DMS153 treated with DMSO at 0.1 percent for 48 hours (cell line): ENCODE measurements at regions not wholly inside any gene's neighbourhood (a gene's known extent, or its start where the extent isn't known, plus 50 kb on each side); places are given as distances from the start of the nearest gene placed in this dataset.
"Not testable (repeated sequence)": the region's sequence is repeated elsewhere in the genome, so short reads cannot be mapped to it uniquely, and the experiment has no call there.

Source experiments
- DNase-seq: peaks from one replicate; lab custom pipeline; 2025; ENCODE audit not compliant: unreplicated experiment; lab: John Stamatoyannopoulos, UW

DNA sequence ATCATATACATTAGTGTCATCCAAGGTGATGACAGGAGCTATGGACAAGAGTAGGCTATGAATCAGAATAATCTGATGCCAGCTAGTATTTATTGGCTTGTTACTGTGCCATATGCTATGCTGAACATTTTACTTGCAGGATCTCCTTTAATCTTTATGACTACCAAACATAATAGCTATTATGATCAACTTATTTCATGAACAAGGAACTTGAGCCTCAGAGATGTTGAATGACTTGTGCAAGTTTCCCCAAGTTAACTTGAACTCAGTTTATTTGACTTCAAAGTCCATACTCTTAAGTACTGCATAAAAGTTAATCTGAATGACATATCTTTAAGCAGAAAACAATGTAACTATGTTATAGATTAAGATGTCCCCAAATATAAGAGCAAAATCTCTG is 178.8 kb upstream of the ARHGAP20 start:
- no peak for DNase-seq

DNA sequence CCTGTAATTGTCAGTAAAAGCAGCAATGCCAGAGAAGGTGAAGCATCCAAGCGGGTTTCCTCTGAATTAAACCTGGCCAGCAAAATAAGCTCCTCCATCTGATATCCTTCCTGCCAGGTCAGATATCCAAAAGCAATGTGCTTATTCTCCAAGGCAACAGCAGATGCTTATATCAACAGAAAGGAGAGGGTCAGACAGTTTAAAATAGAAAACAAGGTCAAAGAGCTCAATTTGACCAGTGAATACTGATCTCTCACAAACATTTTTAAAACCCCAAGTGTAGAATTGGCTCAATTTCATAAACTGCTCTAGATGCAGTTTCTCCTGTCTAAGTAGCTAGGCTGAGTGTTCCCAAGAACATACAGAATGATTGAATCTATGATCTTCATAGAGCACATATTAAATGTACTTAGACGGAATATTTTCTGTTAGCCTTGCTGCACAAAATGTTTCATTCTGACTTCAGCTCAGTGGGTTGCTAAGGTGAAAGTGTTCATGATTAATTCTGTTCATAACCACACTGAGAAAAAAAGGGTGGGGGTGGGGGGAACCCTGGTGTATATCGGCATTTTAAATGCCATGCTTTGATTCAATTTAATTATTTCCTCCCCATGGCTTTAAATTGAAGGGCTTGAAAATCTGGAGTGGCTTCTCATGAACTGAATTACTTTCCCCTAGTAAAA is 174.2 kb upstream of the ARHGAP20 start:
- DNase-seq = no peak

DNA sequence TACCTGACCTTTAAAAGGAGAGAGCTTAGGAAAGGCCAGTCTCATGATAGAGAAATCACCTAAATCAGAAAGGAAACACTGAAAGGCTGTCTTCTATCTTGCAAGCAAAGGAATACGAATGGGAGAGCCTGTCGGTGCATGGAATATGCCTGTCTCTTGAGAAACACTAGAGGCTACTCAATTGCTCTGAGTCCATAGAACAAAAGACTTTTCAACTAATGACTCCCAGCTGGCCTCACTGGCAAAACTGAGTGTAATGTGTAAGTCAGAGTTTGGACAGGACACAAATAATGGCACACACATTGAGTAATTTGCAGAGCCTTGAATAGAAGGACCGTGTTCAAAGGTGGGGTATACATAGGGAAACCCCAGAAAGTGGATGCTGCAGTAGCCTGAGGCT is 171.0 kb upstream of the ARHGAP20 start:
- DNase-seq = no peak

DNA sequence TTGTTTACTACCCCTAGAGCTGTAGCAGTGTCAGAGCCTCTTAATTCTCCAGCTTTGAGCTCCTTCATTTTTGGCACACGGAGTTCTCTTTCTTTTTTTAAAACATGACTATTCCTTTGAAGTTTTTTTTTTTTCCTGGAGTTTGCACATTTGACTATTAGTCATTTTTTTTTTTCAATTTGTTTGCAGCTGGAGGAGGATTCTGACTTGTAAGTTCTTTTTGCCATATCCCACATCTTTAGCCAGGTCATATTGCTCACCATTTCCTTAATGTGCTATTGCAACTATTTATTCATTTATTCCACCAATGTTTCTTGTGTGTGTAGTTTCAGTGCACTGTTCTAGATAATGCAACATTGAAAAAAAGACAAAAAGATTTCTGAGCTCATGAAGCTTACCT is 166.3 kb upstream of the ARHGAP20 start:
- no peak for DNase-seq

DNA sequence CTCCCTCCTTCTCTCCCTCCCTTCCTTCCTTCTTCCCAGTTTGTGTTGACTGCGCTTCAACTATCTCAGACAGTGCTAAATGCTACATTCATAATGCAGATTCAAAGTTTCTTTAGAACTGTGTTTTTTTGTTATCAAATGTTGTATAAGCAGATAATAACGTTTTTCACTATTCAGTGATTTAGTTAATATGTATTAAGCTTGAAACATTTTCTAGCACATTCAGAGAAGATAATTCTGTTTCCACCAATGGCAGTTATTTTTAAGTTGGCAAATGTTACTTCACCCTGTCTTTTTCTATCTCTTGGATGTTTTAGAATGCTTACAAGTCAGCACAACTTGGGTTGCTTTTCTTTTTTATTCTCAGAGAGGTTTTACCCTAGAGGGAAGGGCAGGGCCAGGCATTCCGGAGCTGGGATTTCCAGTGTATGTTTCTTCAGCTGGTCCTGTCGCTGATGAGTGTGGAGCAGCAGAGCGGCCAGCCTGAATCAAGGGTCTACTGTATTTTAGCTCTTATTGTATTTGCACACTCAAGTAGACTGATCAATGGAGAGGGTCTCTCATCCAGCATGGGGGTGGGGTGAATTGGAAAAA is 162.3 kb upstream of the ARHGAP20 start:
- no peak for DNase-seq

DNA sequence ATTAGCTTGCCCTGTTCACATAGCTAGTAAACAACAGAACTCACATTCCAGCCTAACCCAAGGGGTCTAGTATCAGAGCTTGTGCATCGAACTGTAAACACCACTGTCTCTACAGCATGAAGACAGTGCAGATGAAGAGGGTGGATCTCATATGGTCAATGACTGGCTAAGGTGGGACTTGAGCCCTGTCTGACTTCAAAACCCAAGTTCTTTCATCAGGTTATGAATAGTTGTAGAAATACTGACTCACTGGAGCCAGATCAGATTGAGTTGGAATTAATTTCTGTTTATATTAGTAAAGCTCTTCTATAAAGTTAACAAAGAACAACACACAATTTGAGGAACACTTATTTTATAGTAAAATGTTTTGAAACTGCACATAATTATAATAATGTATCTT is 161.7 kb upstream of the ARHGAP20 start:
- DNase-seq = no peak

DNA sequence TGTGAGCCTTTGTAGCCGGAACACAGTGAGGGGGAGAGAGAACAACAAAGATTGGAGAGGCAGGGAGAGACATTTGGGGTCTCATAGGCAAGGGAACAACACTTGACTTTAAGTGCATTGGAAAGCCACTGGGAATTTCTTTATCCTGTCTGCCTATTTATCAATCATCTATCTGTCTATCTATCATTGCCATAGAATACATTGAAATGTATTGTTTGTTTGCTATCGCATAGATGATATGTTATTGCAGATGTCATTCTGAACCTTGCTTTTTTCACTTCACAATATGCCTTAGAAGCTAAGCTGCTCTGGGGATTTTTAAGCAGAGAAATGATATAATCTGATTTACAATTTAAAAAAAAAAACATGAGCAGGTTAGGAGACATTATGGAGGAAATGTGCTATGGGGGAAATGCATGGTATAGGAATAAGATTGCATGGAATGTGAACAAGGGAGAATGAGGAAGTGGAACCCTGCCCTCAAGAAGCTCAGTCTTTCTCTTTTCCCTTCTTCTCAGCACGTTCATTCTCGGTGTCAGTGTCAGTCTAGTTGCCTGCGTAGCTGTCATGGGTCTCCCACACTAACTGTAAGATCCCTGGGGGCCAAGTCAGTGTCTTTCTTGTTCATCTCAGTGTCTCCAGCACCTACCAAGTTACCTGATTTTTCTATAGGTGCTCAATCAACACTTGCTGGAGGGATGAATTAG is 158.7 kb upstream of the ARHGAP20 start:
- DNase-seq = no peak

DNA sequence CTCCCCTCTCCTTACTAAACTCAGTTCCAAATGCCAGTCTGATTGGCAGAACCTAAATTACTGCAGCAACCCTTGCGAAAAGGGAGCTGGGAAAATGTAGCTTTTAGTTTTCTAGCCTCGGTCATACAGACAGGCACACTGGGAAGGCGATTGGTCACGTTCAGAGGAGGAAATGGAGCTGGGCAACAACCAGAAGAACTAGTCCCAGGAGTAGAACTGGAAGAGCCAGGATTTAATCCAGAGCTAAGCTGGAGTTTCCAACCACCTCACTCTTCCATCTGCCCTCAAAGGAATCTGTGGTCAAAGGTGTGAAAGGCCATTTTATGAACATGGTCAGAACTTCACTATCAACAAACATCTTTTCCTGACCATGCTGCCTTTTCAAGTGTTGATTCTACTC is 155.7 kb upstream of the ARHGAP20 start:
- no peak for DNase-seq

DNA sequence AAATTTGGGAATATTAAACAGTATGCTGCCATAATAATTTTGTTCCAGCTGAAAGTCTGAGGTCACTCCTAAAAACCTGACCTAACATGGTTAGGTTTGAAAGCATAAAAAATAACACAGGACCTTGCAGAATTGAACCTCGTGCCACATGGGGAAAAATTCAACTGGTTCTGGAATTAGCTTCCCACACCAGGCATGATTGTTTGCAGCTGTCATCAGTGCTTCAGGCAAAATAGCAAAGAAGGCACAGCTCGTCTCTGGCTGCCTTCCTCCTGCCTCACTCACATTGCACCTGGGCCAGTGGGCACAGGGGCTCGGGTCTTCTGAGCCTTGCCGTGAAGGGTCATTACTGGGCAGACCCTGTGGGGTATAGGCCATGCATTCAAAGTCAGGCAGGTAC is 153.8 kb upstream of the ARHGAP20 start:
- DNase-seq = no peak

DNA sequence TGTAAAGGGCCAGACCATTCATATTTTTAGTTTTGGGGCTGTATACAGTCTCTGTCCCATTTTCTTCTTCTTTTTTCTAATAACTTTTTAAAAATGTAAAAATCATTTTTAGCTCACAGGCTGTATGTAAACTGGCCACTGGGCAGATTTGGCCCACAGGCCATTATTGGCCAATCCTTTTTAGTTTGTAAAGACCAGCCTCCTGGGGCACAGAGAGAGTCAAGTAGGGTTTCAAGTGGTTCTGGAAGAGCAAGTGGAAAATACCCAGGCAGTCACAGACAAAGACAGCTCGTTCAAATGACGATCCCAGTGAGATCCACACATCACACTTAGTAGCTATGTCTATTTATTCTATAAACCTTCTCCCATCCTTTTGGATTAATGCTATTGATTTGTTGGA is 150.2 kb upstream of the ARHGAP20 start:
- peak; percentile 17 for DNase-seq

DNA sequence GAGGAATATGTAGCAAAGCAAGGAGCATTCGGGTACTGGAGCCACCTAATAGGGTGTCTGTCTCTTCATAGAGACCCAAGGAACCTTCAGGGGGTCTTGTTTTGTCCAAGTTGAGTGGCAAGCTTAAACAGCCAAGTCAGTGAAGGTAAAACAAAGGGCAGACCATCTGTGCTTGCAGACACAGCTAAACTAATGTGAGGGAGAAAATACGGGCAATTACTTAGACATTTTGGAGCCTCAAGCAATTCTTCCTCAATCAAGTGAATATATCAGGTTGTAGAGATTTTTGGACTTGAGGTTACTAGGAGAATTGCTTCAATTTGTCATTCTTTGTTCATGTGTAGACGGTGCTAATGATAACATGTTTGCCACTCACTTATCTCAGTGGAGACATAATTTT is 148.2 kb upstream of the ARHGAP20 start:
- DNase-seq = no peak

DNA sequence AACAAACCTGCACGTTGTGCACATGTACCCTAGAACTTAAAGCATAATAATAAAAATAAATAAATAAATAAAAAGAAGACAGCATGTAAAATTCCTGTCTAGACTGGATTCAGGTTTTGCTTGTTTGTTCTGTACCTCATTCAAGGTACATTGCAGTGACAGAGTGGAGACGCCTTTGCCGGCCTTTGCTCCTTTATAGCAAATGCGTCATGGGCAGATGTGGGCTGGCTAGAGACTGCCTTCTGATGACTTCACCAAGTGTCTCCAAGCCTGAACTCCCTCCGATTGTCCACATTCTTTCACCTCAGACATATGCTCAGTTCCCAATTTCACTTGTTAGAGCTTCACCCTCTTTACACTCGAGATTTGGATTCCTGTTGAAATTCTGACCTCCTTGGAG is 147.8 kb upstream of the ARHGAP20 start:
- DNase-seq = no peak

DNA sequence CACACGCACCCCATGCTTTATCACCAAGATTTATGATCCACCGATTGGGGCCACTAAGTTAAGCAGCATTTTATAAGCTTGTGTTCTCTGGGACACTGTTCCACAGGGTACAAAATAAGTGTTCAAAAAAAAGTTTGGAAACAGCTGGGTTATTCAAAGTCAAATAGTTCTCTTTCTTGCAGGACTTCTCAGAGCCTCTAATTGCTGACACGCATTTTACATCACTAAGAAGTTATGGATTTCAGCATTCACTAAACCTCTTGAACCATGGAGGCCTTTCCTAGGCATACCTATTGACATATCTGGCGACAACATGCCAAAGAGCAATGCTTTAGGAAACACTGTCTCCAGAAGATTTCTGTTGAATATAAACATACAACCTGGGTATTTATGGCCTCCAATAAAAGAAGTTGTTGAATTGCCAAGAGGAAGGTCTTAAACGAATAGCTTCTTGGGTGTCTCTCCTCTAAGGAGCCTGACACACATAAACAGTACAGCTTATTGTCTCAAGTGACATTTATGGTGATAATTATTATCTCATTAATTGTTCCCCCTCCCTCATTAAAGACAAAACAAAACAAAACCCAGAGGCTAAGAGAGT is 147.1 kb upstream of the ARHGAP20 start:
- no peak for DNase-seq

DNA sequence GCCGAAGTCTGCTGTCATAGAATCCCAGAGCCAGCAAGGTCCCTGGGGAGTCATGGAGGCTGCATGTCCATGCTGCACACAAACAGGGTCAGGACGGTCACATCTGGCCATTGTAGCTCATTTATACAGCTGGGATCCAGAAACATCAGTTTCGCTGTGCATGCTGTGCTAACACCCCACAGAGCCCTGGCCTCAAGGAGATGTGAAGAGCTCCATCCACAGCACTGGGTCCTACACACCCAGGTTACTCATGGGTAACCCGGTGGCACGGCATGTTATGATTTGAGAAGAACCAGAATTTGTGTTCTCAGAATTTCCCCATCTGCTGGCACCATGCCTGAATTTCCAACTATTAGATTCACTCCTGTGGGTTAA is 146.3 kb upstream of the ARHGAP20 start:
- no peak for DNase-seq

DNA sequence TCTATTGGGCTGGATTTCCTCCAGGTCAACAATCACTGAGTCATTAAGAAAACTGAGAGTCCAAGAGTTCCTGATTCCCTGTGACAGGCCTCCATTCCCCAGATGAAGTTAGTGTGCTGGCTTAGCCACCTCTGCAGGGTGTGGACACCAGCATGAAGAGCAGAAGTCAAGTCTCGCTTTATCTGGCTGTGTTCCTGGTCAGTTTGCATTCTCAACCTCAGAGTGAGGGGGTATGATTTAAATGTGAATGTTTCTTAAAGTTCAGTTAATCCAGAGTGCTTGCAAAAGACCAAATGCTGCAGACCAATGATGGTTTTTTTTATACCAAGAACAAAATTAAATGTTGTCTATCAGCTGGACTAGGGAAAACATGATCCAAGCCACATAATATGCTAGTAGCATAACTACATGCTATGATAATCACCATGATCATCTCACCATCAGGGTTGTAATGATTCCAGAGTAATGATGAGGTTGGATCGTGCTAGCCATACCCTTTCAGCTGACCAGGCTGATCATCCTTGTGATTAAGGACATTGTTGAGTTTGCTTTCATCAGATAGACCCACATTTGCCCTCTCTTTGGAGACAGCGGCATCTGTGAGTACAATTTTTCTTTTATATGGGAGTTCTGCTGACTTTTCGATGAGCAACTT is 145.8 kb upstream of the ARHGAP20 start:
- no peak for DNase-seq

DNA sequence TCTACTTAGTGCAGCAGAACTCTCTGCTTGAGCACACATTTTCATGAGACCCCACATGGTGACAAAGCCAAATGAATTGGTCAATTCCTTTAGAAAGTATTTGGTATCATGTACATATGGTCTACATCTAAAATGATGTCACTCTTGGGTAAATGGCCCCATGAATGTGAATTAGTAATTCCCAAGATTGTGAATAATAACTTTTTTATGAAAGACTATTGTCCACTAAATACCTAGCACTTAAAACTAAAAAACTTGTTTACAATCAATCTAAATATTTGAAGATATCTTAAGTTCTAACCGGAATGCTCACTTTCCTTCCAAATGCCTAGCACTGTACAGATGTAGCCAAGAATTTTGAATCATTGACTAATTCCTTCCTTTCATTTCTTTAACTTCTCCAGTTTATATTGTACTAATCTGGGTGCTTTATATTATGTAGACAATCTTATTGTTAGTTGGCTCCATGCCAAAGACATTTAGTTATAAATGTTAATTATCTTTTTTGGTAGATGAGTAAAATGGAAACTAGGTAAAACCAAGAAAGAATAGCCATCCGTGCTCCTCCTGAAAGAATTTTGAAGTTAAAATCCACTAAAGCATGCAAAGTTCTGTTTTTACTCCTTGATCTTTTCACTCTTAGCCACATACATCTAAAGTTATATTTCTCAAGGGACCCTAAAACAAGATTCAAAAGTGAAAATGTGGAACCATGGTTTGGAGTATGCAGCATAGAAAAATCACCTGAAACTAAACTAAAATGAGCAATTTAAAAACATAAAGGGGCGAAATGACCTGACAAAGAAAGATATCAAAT is 145.0 kb upstream of the ARHGAP20 start:
- DNase-seq = no peak

DNA sequence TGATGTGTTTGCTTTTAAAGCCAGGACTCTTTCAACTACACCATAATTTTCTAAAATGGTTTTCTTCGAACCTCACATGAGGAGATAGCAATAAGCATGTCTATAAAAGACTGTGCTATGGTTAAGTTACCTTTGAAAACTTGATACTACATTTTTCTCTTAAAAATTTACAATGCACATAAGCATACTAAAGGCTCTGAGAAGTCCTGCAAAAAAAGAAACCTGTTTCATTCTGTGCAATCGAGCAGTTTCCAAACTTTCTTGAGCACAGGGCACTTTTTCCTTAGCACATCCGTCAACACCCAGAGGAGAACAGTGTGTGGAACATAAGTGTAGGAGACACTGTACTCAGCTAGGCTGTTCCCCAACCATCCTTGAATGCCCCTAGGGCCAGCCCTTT is 144.1 kb upstream of the ARHGAP20 start:
- DNase-seq = no peak

DNA sequence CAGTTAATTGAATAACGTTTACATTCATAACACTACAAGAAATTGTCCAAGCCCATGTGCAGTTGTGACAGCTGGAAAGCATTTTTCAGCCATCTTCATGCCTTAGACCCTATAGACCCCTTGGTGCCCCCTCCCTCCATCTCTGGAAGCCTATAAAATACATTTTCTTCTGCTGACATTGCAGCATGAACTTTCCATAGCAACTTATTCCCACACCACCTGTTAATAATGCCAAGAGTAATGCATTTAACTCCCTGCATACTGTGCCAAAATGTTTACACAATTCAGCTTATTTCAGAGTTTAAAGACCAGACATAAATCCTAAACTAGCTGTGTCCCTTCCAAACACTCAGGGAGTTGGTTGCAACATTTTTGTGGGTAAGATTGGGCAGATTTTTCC is 143.0 kb upstream of the ARHGAP20 start:
- no peak for DNase-seq

DNA sequence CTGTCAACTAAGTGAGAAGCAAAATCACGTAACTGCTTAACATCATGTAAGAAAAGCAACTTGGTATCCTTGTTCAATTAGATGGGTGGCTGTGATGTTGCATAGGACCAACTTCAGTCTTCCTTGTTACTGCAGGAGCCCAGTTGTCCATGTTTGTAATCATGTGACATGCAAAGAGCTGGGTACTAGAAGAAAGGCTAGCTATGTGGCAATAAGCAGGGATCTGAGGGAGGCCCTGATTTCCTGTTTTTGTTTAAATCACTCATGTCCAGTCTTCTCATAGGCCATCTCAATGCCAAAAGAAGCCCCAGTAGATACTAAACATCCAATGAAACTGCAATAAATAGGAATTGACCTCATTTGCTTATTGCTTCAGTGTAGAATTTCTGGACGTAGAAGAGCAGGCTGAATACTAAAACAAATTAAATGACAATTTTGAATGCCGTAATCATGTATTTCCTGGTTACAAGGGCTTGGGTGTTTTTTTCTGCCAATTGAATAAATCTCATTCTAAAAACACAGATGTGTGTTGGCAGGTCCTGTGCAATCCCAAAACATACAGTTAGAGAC is 140.8 kb upstream of the ARHGAP20 start:
- no peak for DNase-seq

DNA sequence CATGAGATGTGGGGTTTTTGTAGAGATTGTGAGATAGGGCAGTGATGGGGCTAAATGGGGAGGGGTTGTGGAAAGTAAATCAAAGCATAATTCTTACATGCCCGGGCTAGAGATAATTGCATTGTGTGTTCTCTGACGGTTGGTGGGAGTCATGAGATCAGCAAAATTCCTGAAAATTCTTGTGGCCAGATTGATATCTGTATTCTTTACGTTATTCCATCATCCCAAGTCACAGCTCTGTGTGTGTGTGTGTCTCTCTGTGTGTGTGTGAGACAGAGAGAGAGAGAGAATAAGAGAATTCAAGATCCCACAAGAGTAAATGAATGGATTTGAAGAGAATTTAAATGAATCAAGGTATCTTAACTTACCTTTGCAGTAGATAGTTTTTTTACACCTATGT is 138.6 kb upstream of the ARHGAP20 start:
- no peak for DNase-seq

DNA sequence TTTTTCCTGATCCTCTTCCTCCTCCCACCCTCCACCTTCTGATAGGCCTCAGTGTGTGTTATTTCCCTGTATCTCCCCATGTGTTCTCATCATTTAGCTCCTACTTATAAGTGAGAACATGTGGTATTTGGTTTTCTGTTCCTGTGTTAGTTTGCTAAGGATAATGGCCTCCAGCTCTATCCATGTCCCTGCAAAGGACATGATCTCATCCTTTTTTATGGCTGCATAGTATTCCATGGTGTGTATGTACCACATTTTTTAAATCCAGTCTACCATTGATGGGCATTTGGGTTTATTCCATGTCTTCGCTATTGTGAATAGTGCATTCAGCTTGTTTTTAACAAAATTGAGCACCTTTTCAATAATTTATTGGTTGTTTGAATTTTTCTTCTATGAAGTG is 130.8 kb upstream of the ARHGAP20 start:
- DNase-seq = not testable (repeated sequence)
